Hematopoietic multipotent progenitor cell treated with erythropoietin and hydrocortisone succinate and interleukin-3 and kit ligand, for 4 days (in vitro differentiated cells): ENCODE measurements at regions not wholly inside any gene's neighbourhood (a gene's known extent, or its start where the extent isn't known, plus 50 kb on each side); places are given as distances from the start of the nearest gene placed in this dataset.
"Not testable (repeated sequence)": the region's sequence is repeated elsewhere in the genome, so short reads cannot be mapped to it uniquely, and the experiment has no call there.

Experiments used
- DNase-seq: peaks from one replicate; pipeline ENCODE4 v3.0.0-alpha.2; 2015

- not testable (repeated sequence) for DNase-seq
Observed at GRCh38 chr20:30899370-30900079, 357.9 kb upstream of the DEFB115 start.

- not testable (repeated sequence) for DNase-seq
Observed at GRCh38 chr20:30900080-30900719, 357.3 kb upstream of the DEFB115 start.

DNA sequence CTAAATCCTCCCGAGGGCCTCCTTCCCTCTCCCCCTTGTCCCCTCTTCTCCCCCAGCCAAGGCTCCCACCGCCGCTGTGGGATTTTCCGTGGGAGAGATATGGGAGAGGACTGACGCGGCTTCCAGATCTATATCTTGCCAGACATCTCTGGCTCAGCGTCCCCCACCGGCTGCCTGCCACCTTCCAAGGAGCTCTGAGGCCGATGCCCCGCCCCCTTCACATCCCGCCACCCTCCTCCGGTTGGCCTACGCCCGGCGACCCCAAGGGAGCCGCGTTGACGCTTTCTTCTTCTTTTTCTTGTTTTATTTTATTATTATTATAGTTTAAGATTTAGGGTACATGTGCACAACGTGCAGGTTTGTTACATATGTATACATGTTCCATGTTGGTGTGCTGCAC lies 352.2 kb upstream of the DEFB115 start:
- DNase-seq = not testable (repeated sequence)

DNA sequence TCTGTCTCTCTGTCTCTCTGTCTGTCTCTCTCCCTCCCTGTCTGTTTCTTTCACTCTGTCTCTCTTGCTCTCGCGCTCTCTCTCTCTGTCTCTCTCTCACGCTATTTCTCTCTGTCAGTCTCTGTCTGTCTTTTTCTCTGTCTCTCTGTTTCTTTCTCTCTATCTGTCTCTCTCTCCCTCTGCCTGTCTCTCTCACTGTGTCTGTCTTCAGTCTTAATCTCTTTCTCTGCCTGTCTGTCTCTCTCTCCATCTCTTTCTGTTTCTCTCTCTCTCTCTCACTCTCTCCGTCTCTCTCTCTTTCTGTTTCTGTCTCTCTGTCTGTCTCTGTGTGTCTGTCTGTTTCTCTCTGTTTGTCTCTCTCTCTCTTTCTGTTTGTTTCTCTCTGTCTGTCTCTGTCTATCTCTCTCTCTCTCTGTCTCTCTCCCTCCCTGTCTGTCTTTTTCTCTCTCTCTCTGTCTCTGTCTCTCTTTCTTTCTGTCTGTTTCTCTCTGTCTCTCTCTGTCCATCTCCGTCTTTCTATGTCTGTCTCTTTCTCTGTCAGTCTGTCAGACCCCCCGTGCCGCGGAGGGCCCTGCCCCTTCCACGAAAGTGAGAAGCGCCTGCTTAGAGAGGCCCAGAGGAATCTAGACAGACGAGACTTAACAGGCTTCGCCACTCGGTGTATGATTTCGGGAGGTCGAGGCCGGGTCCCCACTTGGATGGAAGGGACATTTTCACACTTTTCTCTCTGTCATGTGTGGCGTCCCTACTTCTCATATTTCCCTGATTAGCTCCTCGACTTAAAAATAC lies 346.3 kb upstream of the DEFB115 start:
- DNase-seq = no peak

DNA sequence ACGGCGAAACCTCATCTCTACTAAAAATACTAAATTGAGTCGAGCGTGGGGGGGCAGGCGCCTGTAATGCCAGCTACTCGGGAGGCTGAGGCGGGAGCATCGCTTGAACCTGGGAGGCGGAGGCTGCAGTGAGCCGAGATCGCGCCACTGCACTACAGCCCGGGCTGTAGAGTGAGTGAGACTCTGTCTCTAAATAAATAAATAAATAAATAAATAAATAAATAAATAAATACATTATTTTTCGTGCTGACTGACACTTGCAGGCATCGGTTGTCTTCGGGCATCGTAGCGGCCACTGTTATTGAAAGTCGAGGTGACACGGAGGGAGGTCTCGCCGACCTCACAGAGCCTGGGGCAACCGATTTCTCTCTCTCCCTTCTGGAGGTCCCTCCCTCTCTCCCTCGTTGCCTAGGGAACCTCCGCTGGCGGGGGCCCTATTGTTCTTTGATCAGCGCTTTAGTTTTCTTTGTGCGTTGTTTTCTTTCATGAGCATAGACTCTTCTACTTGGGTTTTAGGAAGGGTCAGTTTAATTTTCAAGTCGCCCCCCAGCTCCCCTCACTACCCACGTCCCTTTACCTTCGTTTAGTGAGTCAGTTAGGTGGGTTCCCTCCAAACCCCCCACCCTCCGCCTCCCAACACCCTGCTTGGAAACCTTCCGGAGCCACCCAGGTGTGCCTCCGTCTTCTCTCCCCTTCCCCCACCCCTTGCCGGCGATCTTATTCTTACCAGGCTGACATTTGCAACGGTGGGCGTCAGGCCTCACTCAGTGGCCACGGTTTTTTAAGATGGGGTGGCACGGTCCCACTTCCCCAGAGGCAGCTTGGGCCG lies 345.4 kb upstream of the DEFB115 start:
- not testable (repeated sequence) for DNase-seq

DNA sequence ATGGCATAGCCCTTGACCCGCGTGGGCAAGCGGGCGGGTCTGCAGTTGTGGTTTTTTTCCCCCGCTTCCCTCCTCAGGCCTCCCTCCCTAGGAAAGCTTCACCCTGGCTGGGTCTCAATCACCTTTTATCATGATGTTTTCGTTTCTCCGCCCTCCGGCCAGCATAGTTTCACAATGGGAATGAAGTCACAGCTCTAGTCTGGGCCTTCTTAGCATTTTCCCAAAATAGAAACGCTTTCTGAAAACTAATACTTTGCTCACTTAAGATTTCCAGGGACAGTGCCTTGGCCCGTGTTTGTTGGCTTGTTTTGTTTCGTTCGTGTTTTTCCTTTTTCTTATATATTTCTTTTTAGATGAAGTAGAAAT lies 344.8 kb upstream of the DEFB115 start:
- not testable (repeated sequence) for DNase-seq

- DNase-seq = not testable (repeated sequence)
Observed at GRCh38 chr20:30916404-30916803, 341.1 kb upstream of the DEFB115 start.

- no peak for DNase-seq
Observed at GRCh38 chr20:30919514-30920188, 337.8 kb upstream of the DEFB115 start.

GRCh38 chr20:30921286-30922071 lies 336.0 kb upstream of the DEFB115 start:
- DNase-seq = no peak

DNA sequence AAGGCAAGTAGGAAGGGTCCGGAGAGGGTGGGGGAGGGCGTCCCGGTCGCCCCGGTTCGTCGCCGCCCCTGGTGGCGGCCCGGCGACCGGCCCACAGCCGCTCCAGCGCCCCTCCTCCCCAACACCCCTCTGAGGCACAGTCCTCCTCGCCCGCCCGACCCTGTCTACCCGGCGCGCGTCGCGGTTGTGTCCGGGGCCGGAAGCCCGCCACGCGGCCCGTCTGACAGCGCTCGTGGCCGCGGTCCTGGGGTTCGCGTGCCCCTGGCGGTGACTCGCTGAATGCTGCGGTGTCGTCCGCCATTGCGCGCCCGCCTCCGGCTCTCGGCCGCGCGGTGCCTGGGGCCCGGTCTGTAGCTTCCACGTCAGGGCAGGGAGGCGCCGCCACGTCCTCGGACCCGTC lies 335.3 kb upstream of the DEFB115 start:
- no peak for DNase-seq

- DNase-seq = no peak
Observed at GRCh38 chr20:30937790-30938189, 319.7 kb upstream of the DEFB115 start.

- no peak for DNase-seq
Observed at GRCh38 chr20:30949761-30950160, 307.7 kb upstream of the DEFB115 start.

GRCh38 chr20:30951088-30951487 lies 306.4 kb upstream of the DEFB115 start:
- not testable (repeated sequence) for DNase-seq

DNA sequence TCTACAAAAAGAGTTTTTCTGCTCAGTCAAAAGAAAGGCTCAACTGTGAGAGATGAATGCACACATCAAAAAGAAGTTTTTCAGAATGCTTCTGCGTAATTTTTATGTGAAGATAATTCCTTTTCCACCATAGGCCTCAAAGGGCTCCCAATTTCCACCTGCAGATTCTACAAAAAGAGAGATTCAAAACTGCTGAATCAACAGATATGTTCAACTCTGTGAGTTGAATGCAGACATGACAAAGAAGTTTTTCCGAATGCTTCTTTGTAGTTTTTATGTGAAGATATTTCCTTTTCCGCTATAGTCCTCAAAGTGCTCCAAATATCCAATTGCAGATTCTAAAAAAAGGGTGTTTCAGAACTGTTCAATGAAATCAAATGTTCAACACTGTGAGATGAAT lies 300.8 kb upstream of the DEFB115 start:
- DNase-seq = not testable (repeated sequence)

DNA sequence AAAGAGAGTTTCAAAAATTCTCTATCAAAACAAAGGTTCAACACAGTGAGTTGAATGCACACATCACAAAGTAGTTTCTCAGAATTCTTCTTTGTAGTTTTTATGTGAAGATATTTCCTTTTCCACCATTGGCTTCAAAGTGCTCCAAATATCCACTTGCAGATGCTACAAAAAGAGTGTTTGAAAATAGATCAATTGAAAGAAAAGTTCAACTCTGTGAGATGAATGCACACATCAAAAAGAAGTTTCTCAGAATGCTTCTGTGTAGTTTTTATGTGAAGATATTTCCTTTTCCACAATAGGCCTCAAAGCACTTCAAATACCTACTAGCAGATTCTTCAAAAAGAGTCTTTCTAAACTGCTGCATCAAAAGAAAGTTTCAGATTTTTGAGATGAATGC lies 298.3 kb upstream of the DEFB115 start:
- not testable (repeated sequence) for DNase-seq

GRCh38 chr20:30963591-30963990 lies 293.9 kb upstream of the DEFB115 start:
- DNase-seq = no peak

- DNase-seq = not testable (repeated sequence)
Observed at GRCh38 chr20:30975859-30976258, 281.6 kb upstream of the DEFB115 start.

GRCh38 chr20:30985386-30985785 lies 272.1 kb upstream of the DEFB115 start:
- no peak for DNase-seq
